Ishikawa (cell line): ENCODE measurements at regions not wholly inside any gene's neighbourhood (a gene's known extent, or its start where the extent isn't known, plus 50 kb on each side); places are given as distances from the start of the nearest gene placed in this dataset.

Source experiments
- CEBPB ChIP-seq: IDR thresholded peaks from 2 replicates; pipeline ENCODE4 v1.6.1; 2012
- CREB1 ChIP-seq: IDR thresholded peaks from 2 replicates; pipeline ENCODE4 v1.6.1; 2012; ENCODE audit warnings: low read depth
- EGR1 ChIP-seq: IDR thresholded peaks from 2 replicates; pipeline ENCODE4 v1.6.1; 2012
- EP300 ChIP-seq: IDR thresholded peaks from 2 replicates; pipeline ENCODE4 v1.6.1; 2012; ENCODE audit warnings: borderline replicate concordance
- FOXM1 ChIP-seq: IDR thresholded peaks from 2 replicates; pipeline ENCODE4 v1.6.1; 2012; ENCODE audit warnings: low read depth, borderline replicate concordance
- MAX ChIP-seq: IDR thresholded peaks from 2 replicates; pipeline ENCODE4 v1.6.1; 2012
- NFIC ChIP-seq: IDR thresholded peaks from 2 replicates; pipeline ENCODE4 v1.6.1; 2012
- RAD21 ChIP-seq: IDR thresholded peaks from 2 replicates; pipeline ENCODE4 v1.6.1; 2012; ENCODE audit warnings: low read depth
- REST ChIP-seq: IDR thresholded peaks from 2 replicates; pipeline ENCODE4 v1.6.1; 2012; ENCODE audit warnings: low read depth, mild to moderate bottlenecking
- TAF1 ChIP-seq: IDR thresholded peaks from 2 replicates; pipeline ENCODE4 v1.6.1; 2012; ENCODE audit warnings: low read depth, mild to moderate bottlenecking
- TCF12 ChIP-seq: IDR thresholded peaks from 2 replicates; pipeline ENCODE4 v1.6.1; 2012; ENCODE audit warnings: low read depth
- TEAD4 ChIP-seq: IDR thresholded peaks from 2 replicates; pipeline ENCODE4 v1.6.1; 2012
- USF1 ChIP-seq: IDR thresholded peaks from 2 replicates; pipeline ENCODE4 v1.6.1; 2012
- YY1 ChIP-seq: IDR thresholded peaks from 2 replicates; pipeline ENCODE4 v1.6.1; 2012; ENCODE audit warnings: low read depth
- ZBTB7A ChIP-seq: IDR thresholded peaks from 2 replicates; pipeline ENCODE4 v1.6.1; 2012; ENCODE audit warnings: low read depth

- TF ChIP-seq TCF12: no peak
- TF ChIP-seq YY1: no peak
- TF ChIP-seq EGR1: no peak
- TF ChIP-seq TAF1: no peak
- no peak for TF ChIP-seq TEAD4
- TF ChIP-seq USF1: no peak
- TF ChIP-seq NFIC: no peak
- TF ChIP-seq EP300: no peak
- no peak for TF ChIP-seq REST
- TF ChIP-seq ZBTB7A: no peak
- no peak for TF ChIP-seq CEBPB
- no peak for TF ChIP-seq CREB1
- TF ChIP-seq MAX: no peak
Measured at GRCh38 chr11:119885861-119886567, 157.0 kb upstream of the NECTIN1 start.

GRCh38 chr11:119885067-119885466, 156.1 kb upstream of the NECTIN1 start:
- no peak for TF ChIP-seq CEBPB
- no peak for TF ChIP-seq USF1
- no peak for TF ChIP-seq TAF1

GRCh38 chr11:119882316-119882715, 153.3 kb upstream of the NECTIN1 start:
- TF ChIP-seq REST: no peak

- no peak for TF ChIP-seq TAF1
- no peak for TF ChIP-seq ZBTB7A
- TF ChIP-seq EP300: no peak
- TF ChIP-seq TCF12: no peak
- TF ChIP-seq REST: no peak
- no peak for TF ChIP-seq NFIC
- no peak for TF ChIP-seq RAD21
- no peak for TF ChIP-seq TEAD4
- no peak for TF ChIP-seq FOXM1
- no peak for TF ChIP-seq CREB1
- TF ChIP-seq USF1: no peak
- TF ChIP-seq YY1: no peak
- TF ChIP-seq CEBPB: no peak
- no peak for TF ChIP-seq EGR1
- no peak for TF ChIP-seq MAX
Measured at GRCh38 chr11:119880873-119881272, 151.9 kb upstream of the NECTIN1 start.

- TF ChIP-seq MAX (no peak), NFIC (no peak), ZBTB7A (no peak), USF1 (no peak), EGR1 (no peak), TAF1 (no peak), FOXM1 (no peak), EP300 (no peak), TCF12 (no peak), CEBPB (no peak), REST (no peak), TEAD4 (no peak), YY1 (no peak), CREB1 (no peak), RAD21 (no peak)
Measured at GRCh38 chr11:119880143-119880542, 151.1 kb upstream of the NECTIN1 start.
